GM18519 (cell line): ENCODE measurements at regions not wholly inside any gene's neighbourhood (a gene's known extent, or its start where the extent isn't known, plus 50 kb on each side); places are given as distances from the start of the nearest gene placed in this dataset.

Experiments used
- ATAC-seq: cut with Tn5 transposase; IDR thresholded peaks from one replicate; pipeline ENCODE4 v1.9.1; 2021; ENCODE audit warnings: mild to moderate bottlenecking, moderate library complexity; ENCODE audit not compliant: unreplicated experiment, low FRiP score

DNA sequence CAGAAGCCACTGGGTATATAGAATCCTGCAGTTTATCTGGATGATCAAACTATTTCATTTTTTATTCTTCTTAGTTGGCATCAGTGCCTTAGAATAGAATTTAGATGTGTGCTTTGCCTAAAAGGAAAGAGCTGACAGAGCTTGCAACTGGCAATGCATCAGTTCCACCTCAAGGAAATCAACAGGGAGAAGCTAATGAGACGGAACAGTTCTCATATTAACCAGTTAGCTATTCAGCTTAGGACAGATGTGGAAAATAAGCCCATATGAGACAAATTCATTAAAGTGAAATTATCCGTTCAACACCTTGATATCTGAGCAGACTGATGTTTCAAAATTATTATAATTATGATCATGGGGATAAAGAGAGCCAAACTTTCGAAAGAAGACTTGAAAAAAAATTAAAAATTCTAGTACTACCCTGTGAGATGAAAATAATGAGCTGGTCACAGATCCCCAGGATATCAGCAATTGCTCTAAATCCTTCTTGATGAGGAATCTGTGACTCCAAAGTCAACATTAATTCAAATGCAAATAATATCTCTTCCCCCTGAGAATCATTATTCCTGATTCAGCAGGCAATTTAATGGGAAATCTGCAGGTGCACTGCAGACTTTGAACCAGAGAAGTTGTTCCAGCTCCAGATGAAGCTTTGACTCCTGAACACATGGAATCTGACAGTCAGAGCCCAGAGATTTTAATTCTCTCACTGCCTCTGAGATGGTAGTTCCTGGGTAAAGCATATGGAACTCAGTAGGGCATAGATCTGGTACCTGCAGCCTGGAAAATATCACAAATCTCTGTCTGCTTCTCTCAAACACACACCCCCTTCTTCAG is 486.8 kb downstream of the FOXO1 start:
- ATAC-seq, result no peak

DNA sequence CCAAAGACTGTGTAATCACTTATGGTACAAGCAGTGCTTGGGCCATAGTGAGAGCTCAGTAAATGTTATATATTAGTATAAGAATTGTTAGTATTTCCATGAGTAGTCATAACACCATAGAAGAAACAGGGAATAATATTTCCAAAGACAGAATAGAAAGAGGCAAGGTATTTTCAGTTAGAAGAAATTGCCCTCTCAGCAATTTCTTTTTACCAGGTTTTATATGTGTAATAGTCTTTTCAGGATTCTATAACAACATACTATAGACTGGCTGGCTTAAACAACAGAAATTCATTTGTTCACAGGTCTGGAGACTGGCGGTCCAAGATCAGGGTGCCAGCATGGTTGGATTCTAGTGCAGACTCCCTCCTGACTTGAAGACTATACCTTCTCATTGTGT is 485.7 kb downstream of the FOXO1 start:
- no peak for ATAC-seq

DNA sequence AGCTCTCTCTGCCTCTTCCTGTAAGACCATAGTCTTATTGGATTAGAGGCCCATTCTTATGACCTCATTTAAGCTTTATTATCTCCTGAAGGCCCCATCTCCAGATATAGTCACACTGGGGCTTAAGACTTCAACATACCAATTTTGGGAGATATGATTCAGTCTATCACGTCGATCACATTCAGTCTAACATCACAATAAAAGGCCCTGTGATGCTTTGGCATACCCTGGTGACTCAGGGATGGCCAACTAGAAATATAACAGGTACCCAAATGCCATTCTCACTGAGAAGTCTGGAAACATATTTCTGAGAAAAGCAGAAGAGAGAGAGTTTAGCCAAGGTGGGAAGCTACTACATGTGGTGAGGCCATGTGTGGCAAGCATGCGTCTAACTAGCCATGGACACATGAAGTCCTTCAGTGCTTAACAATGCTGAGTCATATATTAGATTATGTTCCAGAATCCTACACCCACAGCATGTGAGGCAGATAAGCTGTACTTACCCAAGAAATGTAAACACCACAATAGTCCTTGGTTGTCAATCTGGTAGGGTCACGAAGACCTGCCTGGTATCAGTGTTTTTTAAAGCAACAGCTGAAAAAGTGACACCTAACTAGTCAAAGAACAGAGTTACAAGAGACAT is 485.1 kb downstream of the FOXO1 start:
- ATAC-seq, result no peak

DNA sequence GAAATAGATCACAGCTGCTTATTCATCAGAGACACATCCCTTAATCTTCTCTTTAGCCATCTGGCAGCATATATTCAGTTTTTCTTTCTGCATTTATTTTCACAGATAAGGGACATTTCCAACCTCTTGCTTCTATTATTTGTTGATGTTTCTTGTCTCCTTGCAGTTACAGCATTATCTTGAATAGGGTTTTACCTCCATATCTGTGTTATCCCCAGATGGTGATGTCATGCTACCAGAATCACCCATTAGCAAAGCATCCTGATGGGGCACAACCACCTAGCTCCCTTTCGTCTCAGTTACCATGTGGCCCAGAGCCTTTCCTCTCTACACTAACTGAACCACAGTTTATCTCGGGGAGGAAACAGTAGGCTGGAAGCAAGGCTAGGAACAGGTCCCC is 483.9 kb downstream of the FOXO1 start:
- ATAC-seq, result no peak

DNA sequence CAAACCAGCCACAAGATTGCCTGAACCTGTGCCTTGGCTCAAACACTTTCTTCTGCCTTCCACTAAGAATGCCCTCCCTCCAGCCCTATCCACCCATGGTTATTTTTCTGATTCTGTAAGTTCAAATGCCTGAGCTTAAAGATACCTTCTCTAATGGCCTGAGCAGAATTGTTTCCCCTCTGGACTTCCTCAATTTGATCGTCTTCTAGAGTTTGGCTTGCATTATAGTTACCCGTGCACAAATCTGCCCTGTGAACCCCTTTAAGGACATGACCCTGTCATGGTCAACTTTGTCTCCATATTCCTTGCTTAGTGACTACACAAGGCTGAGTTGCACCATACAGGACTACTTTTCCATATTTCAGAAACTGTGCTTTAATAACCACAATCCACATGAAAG is 481.0 kb downstream of the FOXO1 start:
- ATAC-seq, result no peak

DNA sequence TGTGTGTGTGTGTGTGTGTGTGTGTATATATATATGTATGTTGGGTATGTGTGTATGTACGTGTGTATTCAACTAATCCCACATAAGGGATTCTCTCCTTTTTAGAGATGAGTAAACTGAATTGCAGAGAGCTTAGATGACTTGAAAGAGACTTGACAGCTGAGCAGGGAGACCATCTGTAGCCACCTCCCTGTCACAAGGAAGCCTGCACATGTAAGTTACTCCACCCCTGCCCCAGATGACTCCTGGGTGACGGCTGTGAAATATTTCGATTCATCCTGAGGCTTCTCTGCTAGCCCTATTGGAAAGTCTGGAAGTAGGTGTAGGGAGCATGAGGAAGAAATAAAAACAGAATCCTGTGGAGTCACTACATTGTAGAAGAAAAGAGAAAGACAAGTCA is 480.4 kb downstream of the FOXO1 start:
- no peak for ATAC-seq

DNA sequence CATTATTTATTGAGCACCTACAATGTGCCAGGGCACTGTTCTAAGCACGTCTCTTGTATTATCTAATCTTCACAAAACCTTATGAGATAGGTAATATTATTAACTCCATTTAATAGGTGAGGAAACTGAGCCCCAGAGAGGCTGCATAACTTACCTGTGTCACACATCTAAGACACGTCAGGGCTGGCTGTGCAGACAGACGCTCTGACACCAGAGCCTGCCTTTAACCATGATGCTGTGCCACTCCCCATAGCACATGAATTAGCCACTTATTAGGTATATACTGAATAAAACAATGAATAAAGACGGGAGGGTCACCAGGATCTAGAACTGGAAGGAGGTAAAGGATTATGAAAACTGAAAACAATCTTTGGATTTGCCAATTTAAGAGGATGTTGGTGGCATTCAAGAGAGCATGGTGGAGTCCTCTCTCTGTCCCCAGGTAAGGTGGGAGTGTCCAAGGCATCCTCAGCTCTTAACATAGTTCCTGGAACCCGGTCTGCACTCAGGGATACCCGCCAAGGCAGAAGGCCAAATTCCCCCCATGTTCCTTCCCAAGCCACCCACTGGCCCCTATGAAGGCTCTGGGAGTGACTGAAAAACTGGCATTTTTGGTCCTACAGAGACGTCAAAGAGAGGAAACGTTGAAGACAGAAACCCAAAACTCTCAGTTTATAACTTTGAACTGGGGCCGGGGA is 479.7 kb downstream of the FOXO1 start:
- no peak for ATAC-seq

DNA sequence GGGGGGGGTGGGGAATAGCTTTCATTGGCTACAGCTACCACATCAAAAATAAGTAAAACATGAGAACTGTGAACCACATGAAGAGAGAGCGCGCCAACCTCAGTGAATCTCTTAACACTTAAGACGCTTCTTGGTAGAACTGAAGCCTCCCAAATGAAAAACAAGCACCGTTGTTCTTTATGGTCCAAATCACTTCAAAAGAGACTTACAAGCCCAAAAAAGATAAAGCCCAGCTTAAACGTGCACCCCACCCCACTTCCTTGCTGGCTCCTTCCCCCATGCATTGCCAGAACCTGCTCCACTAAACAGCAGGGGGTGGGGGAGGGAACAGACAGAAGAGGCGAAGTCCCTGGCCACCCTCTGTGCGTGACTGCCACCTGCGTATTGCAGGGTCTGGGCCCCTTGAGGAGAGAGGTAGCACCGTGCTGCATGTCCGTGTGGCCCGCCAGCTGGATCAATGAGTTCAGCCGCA is 479.1 kb downstream of the FOXO1 start:
- no peak for ATAC-seq

DNA sequence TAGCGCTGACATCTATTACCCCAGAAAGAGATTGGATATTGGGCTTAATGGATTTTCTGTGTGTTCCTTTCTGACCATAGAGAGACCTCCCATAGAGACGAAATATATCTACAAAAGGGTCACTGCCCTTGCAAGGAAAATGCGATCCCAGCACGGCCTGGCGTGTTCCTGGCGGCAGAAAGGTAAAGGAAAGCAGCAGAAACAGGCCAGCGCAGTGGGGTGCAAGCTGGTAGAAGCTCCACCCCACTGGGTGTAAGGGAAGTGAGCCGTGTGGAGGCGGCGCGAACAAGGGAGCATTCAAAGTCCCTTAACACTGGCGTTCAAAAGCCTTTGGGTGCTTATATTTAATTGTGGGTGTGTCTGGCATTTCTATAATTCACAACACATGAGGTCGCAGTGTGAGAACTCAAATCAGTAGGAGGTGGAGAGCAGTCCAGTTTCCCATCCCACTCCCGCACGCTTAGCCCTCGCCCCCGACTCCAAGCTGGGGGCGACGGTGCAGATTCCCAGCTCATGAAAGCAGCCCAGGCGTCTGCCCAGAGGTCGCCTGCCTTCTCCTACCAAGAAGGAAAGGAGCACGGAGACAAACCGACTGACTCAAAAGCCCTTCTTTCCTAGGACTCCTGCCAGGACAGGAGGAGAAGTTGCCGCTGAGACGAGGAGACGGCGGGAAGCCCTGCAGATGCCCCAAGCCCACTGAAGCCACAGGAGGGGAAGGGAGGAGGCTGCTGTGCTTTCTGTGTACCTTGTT is 478.4 kb downstream of the FOXO1 start:
- ATAC-seq, result no peak

DNA sequence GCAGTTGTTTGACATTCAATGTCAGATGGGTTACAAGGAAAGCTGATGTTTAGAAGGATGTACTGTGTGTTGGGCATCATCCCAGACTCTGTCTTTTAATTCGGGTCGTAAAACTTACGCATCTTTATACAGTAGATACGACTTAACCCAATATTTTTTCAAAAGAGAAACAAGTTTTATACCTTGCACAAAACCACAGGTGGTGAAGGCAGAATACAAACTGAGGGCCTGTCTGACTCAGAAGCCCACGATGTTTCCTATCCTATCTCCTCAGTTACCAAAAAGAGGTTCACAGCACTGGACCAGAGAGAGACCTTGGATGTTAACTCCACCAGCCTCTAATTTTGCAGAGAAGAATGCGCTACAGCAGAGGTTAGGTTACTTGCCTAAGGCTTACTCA is 477.0 kb downstream of the FOXO1 start:
- no peak for ATAC-seq

DNA sequence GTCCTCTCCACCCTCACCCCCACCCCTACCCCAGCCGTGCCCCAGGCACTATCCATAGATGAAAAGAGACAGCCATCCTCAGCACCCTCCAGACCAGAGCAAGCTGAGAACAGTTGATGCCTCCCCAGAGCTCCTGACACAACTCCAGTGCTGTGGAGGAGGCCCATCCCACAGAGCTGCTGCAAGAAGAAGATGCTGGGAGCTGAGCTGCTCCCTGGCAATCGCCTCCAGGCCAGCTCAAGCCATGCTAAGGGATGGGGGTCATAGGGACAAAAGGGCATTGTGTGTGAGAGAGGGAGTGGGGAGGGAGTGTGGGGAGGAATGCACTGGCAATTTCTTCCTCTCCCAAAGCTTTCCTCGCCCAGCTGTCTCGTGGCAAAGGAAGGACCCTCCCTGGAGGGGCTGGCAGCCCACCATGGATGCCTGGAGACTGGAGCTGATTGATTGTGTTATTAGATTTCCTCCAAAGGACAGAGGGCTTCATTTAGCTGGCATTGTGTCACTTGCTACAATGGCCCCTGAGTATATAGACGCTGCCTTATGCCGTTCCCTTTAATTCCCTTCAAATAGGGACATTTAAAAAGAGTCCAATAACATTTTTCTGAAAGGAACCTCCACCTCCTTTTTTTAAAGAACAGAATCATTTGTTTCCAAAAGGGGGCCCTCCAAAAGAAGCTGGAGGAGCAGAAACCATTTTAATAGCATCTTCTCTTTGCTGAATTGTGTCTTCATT is 476.4 kb downstream of the FOXO1 start:
- no peak for ATAC-seq

DNA sequence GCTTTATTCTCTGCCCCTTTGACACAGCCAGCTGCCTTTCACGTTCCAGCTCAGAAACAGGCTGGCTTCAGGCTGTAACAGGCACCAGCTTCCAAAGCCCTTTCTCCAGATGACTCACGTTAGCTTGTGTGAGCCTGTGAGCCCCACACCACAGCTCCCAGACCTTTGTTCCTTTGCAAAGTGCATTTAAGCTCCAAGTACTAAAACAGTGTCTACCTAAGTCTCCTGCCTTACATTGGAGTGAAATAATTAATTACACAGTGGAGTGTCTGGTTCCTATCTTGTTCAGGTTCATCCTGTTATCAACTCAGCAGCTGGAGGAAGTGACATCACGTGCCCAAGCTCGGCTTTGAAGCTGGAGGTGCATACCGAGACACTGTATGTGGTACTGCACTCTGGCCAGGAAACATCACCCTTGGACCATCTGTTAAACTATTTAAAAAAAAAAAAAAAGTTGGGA is 475.8 kb downstream of the FOXO1 start:
- ATAC-seq, result peak; percentile 58

DNA sequence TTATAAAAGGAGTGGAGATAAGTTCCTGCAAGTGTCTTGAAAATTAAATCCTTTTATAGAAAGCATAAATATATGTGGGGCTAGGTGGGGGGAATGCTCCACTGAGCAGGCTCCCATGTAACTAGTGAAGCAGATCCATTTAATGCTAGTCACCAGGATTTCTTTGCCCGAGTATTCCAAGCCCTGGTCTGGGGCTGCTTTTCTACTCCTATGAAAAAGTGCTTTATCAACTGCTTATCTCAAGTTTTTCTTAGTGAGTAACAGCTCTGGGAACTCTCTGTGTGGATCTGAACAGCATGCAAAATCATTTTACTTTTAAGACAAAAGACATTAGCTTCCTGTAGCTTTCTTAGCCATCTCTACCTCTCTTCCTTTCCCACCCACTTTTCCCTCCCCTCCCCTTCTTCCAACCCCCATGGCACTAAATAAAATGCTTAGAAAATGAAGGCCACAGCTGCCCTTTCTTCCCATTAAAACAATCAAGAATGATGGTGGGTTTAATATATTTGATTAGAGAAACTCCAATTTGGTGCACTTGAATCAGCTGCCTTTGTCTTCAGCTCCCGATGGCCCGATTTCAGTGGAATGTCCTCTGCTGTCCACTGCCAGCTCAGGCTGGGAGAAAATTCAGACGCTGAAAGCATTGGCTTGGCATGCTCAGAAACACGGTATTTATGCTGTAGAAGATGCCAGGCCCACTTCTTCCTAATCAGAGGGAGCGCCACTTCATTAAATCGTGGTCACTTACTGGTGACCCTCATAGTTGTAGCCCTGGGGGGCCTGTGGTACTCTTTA is 475.1 kb downstream of the FOXO1 start:
- no peak for ATAC-seq

DNA sequence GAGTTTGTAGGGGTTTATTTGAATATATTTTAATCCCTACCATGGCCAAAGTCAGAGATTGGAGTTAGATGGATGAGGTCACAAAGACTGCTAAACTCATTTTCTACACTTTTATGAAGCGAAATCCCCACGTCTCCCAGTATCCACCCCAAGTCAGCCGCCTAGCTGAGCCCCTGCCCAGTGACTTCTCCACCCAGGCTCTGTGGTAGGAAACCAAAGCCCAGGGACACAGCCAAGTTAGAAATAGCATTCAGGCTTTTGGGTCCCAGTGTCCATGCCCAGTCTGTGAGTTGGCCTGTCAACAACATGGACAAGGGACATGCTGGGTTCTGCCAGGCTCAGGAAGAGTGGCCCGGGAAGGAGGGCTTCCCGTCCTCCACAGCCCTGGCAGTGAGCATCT is 474.0 kb downstream of the FOXO1 start:
- ATAC-seq, result no peak

DNA sequence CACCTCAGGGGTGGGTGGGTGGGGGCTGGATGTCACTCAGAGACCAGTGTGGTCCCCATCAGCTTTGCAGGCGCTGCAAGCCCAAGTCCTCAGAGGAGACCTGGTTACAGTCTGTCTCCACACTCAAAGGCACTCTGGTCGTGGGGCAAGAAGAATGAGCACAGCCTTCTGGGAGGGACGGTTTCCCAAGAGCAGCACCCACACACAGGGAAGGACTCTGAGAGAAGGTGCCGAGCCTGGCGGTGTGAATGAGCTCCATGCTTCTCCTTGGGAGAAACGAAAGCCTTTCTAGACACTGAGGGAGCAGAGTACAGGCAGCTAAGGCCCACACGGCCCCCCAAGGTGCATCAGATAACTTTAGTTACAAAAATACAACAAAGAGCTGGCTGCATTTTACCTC is 473.6 kb downstream of the FOXO1 start:
- no peak for ATAC-seq

DNA sequence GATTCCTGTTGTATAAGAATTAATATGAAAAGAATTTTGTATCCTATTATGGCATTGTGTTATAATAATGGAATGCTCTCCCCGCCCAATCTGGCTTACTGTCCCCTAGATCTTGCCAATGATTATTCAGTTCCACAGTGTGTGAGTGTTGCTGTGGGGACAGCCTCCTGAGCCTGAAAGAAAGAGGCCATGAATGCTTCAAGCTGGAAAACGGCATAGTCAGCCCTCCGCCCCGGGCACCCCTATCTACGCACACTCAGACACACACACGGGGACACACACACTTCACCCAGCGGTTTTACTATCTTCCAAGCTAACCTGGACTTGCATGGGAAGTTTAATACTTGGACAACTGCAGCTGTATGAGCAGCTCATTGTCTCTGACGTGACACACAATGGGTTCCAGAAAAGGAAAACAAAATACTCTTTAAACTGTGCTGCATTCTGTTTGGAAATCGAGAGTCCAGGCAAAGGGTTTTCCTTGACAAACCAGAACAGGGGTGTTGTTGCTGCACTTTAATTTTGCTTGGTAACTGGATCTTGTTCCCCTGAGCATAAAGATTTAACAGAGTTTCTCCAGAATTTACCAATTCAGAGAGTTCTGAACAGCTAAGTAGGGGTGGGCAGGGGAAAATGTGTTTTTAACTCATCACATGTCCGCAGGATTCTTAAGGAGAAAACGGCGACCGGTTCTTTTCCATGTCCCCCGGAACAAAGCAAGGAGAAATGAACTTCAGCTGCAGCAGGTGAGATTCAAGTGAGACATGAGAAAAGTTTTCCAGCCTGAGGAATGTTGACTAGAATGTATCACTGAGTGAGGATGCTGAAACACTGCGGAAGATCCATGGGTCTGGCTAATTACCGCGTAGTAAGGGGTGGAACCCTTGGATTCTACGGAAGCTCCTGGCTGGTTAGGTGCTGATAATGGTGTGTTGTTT is 472.9 kb downstream of the FOXO1 start:
- ATAC-seq, result no peak

DNA sequence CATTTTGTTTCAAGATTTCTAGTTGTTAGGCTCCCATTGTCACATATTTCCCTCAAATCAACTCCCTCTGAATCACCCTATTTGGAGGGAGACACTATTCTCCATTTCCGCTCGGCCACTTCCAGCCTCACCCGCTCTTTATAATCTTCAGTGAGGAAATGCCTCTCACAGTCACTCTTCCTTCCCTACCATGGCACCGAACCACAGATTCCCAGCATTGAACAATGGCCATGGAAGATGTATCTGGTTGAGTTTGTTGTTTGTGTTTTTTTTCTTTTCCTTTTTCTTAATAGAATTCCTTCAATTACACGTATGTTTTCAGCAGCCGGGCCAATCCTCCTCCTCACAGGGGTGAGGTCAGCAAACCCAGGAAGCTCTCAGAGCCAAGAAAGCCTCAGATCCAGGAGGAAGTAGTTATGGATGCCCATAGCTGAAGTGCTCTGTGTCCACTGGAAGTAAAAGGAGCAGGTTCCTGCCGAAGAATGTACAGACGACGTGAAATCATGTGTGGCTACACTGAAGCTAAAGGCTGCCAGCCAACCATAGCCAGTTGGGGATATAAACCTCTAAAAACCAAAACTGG is 472.1 kb downstream of the FOXO1 start:
- no peak for ATAC-seq

DNA sequence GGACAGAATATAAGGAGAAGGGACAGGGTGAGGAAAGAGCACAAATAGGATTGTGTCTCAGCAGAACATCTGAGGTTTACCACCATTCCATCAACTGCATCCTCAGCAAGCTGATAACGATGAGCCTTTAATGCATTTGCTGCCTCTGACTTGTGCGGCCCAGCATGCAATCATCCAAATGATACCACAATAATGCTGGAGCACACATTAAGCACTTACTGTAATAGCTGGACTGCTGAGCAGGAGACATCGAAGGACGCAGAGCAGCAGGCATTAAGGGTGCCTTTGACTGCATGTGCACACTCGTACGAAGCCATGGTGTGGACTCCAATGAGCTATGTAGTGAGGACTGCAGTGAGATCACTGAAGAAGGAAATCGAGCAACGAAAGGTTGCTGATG is 469.4 kb downstream of the FOXO1 start:
- no peak for ATAC-seq
